Osteoblast (primary cell): ENCODE measurements at regions not wholly inside any gene's neighbourhood (a gene's known extent, or its start where the extent isn't known, plus 50 kb on each side); places are given as distances from the start of the nearest gene placed in this dataset.

ENCODE experiments used
- DNase-seq: peaks from one replicate; pipeline ENCODE4 v3.0.0; 2011; ENCODE audit warnings: low spot score, mixed read lengths; ENCODE audit not compliant: insufficient read length; ENCODE audit errors: missing footprints
- H2AFZ ChIP-seq: 2 replicates; pipeline ENCODE4 v1.6.0; 2011; ENCODE audit warnings: mild to moderate bottlenecking, low read length
- H3K27ac ChIP-seq: 2 replicates; pipeline ENCODE4 v1.5.1; 2011; ENCODE audit warnings: mild to moderate bottlenecking, low read depth, low read length, moderate library complexity
- H3K27me3 ChIP-seq: 2 replicates; pipeline ENCODE4 v1.6.0; 2012; ENCODE audit warnings: mild to moderate bottlenecking, control low read depth, inconsistent platforms, low read length, moderate library complexity; ENCODE audit not compliant: insufficient read depth
- H3K36me3 ChIP-seq: 2 replicates; pipeline ENCODE4 v1.5.1; 2011; ENCODE audit warnings: mild to moderate bottlenecking, low read length, control low read depth, moderate library complexity; ENCODE audit not compliant: insufficient read depth
- H3K4me1 ChIP-seq: 2 replicates; pipeline ENCODE4 v1.5.1; 2011; ENCODE audit warnings: mild to moderate bottlenecking, low read length, control low read depth, moderate library complexity; ENCODE audit not compliant: insufficient read depth
- H3K4me2 ChIP-seq: 2 replicates; pipeline ENCODE4 v1.6.0; 2011; ENCODE audit warnings: mild to moderate bottlenecking, low read length; ENCODE audit not compliant: insufficient read depth
- H3K4me3 ChIP-seq: fragments of 200-600 bp; sonication (generic); 3 replicates; pipeline ENCODE4 v1.5.1; 2012; ENCODE audit warnings: mild to moderate bottlenecking, low read length, inconsistent platforms; ENCODE audit not compliant: insufficient read depth
- H3K79me2 ChIP-seq: 2 replicates; pipeline ENCODE4 v1.6.0; 2012; ENCODE audit warnings: mild to moderate bottlenecking, low read length, control low read depth, inconsistent platforms; ENCODE audit not compliant: insufficient read depth
- H3K9me3 ChIP-seq: 2 replicates; pipeline ENCODE4 v1.5.1; 2011; ENCODE audit warnings: low read depth, low read length, control low read depth
- H4K20me1 ChIP-seq: 2 replicates; pipeline ENCODE4 v1.6.0; 2012; ENCODE audit warnings: mild to moderate bottlenecking, low read length, control low read depth; ENCODE audit not compliant: insufficient read depth
- CTCF ChIP-seq: IDR thresholded peaks from 2 replicates; pipeline ENCODE4 v1.5.1; 2011; ENCODE audit warnings: mild to moderate bottlenecking, low read depth, low read length, moderate library complexity; ENCODE audit errors: extremely low read depth

GRCh38 chr6:155528335-155528734 lies 72.7 kb upstream of the NOX3 start:
- Histone ChIP-seq H2AFZ (no peak overlapping the region), H4K20me1 (no peaks in the 10 kb centered on the region), H3K27me3 (no peaks in the 10 kb centered on the region), H3K36me3 (no peaks in the 10 kb centered on the region), H3K4me1 (peaks cover 24% of the 10 kb centered on the region), H3K79me2 (no peaks in the 10 kb centered on the region), H3K4me2 (no peak overlapping the region), H3K9me3 (no peaks in the 10 kb centered on the region), H3K4me3 (no peak overlapping the region), H3K27ac (peak overlapping the region; percentile 94)
- DNase-seq, result no peak
- no peak for TF ChIP-seq CTCF

- no peak for TF ChIP-seq CTCF
- Histone ChIP-seq H3K4me1 (peaks cover 24% of the 10 kb centered on the region), H3K9me3 (no peaks in the 10 kb centered on the region), H3K4me3 (no peak overlapping the region), H3K27ac (no peak overlapping the region), H2AFZ (no peak overlapping the region), H3K4me2 (no peak overlapping the region), H3K79me2 (no peaks in the 10 kb centered on the region), H4K20me1 (no peaks in the 10 kb centered on the region), H3K36me3 (no peaks in the 10 kb centered on the region), H3K27me3 (no peaks in the 10 kb centered on the region)
- no peak for DNase-seq
Measured at GRCh38 chr6:155527443-155527842, 71.8 kb upstream of the NOX3 start.

- Histone ChIP-seq H3K27me3 (no peaks in the 10 kb centered on the region), H3K4me2 (peak overlapping the region; percentile 9), H3K27ac (peak overlapping the region; percentile 50), H3K36me3 (no peaks in the 10 kb centered on the region), H3K79me2 (no peaks in the 10 kb centered on the region), H3K4me1 (peaks cover 17% of the 10 kb centered on the region), H3K4me3 (no peak overlapping the region), H4K20me1 (no peaks in the 10 kb centered on the region), H3K9me3 (no peaks in the 10 kb centered on the region), H2AFZ (peak overlapping the region; percentile 6)
- DNase-seq, result peak; percentile 60
- no peak for TF ChIP-seq CTCF
Measured at GRCh38 chr6:155523821-155524651, 68.4 kb upstream of the NOX3 start.

GRCh38 chr6:155521719-155522118 lies 66.1 kb upstream of the NOX3 start:
- H3K36me3 ChIP-seq, result no peaks in the 10 kb centered on the region
- no peaks in the 10 kb centered on the region for H3K79me2 ChIP-seq
- H3K4me3 ChIP-seq, result no peak overlapping the region
- H2AFZ ChIP-seq, result no peak overlapping the region
- H3K9me3 ChIP-seq, result no peaks in the 10 kb centered on the region
- no peak overlapping the region for H3K27ac ChIP-seq
- H3K27me3 ChIP-seq, result no peaks in the 10 kb centered on the region
- TF ChIP-seq CTCF, result no peak
- H3K4me2 ChIP-seq, result no peak overlapping the region
- peaks cover 10% of the 10 kb centered on the region for H3K4me1 ChIP-seq
- H4K20me1 ChIP-seq, result no peaks in the 10 kb centered on the region
- DNase-seq, result no peak
